DOHH2 (cell line): ENCODE measurements at regions not wholly inside any gene's neighbourhood (a gene's known extent, or its start where the extent isn't known, plus 50 kb on each side); places are given as distances from the start of the nearest gene placed in this dataset.

Experiments used
- EZH2phosphoT487 ChIP-seq: fragments of 200-600 bp; sonication (generic); IDR thresholded peaks from 2 replicates; pipeline ENCODE4 v1.6.1; 2017; ENCODE audit warnings: borderline replicate concordance, mild to moderate bottlenecking, antibody characterized with exemption, low read length, moderate library complexity, mixed read lengths
- TF ChIP-seq, protein P1 (sequence below): fragments of 200-600 bp; sonication (generic); IDR thresholded peaks from one replicate; pipeline ENCODE4 v1.5.1; 2014; ENCODE audit warnings: antibody characterized with exemption, mild to moderate bottlenecking, low read depth, low read length; ENCODE audit not compliant: poor library complexity, severe bottlenecking

DNA sequence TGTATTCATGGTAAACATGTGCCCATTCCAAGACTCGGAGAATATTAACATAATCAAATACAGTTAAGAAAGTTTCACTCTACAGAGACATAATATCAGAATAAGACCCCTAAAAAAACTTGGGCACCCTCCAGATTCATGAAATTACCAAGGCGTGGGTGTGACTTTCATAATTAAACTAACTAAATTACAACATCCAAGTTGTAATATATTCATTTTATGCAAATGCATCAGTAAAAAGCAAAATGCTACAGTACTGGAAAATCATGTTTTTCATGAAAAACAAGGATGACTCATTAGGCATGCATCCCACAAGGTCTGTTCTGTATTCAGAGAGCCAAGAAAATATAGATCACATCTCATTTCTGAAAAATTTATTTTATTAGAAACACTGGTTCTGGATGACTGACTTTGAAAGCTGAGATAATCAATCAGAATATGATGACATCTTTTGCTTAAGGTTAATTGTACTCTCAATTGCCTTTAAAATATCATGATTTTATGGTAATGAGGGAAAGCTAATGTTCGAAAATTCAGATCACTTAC, 248.8 kb upstream of the SMIM30 start:
- TF ChIP-seq, protein P1, sequence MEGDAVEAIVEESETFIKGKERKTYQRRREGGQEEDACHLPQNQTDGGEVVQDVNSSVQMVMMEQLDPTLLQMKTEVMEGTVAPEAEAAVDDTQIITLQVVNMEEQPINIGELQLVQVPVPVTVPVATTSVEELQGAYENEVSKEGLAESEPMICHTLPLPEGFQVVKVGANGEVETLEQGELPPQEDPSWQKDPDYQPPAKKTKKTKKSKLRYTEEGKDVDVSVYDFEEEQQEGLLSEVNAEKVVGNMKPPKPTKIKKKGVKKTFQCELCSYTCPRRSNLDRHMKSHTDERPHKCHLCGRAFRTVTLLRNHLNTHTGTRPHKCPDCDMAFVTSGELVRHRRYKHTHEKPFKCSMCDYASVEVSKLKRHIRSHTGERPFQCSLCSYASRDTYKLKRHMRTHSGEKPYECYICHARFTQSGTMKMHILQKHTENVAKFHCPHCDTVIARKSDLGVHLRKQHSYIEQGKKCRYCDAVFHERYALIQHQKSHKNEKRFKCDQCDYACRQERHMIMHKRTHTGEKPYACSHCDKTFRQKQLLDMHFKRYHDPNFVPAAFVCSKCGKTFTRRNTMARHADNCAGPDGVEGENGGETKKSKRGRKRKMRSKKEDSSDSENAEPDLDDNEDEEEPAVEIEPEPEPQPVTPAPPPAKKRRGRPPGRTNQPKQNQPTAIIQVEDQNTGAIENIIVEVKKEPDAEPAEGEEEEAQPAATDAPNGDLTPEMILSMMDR = no peak
- no peak for TF ChIP-seq EZH2phosphoT487
